NT2/D1 (cell line): ENCODE measurements at regions not wholly inside any gene's neighbourhood (a gene's known extent, or its start where the extent isn't known, plus 50 kb on each side); places are given as distances from the start of the nearest gene placed in this dataset.
A peak's percentile ranks its signal among the peaks of the same experiment; 100 is the strongest.

Source experiments
- DNase-seq: peaks from one replicate; pipeline ENCODE4 v3.0.0-alpha.2; 2011; ENCODE audit warnings: low read depth, low spot score
- H3K27me3 ChIP-seq: 2 replicates; pipeline ENCODE4 v1.6.0; 2011; ENCODE audit warnings: mild to moderate bottlenecking; ENCODE audit not compliant: insufficient read length, insufficient read depth
- H3K36me3 ChIP-seq: 2 replicates; pipeline ENCODE4 v1.6.1; 2011; ENCODE audit warnings: mild to moderate bottlenecking, low read length, mixed read lengths; ENCODE audit not compliant: insufficient read depth, insufficient read length
- H3K4me1 ChIP-seq: 2 replicates; pipeline ENCODE4 v1.5.1; 2011; ENCODE audit not compliant: insufficient read depth, insufficient read length
- H3K4me3 ChIP-seq: 2 replicates; pipeline ENCODE4 v1.5.1; 2011; ENCODE audit warnings: low read depth; ENCODE audit not compliant: insufficient read length
- H3K9ac ChIP-seq: 2 replicates; pipeline ENCODE4 v1.6.0; 2011; ENCODE audit warnings: low read depth; ENCODE audit not compliant: insufficient read length
- H3K9me3 ChIP-seq: 2 replicates; pipeline ENCODE4 v1.5.1; 2011; ENCODE audit warnings: mild to moderate bottlenecking, low read length; ENCODE audit not compliant: insufficient read depth
- SUZ12 ChIP-seq: IDR thresholded peaks from 2 replicates; pipeline ENCODE4 v1.6.1; 2011; ENCODE audit not compliant: insufficient read length, insufficient read depth; ENCODE audit errors: extremely low read depth
- YY1 ChIP-seq: IDR thresholded peaks from 2 replicates; pipeline ENCODE4 v1.6.1; 2011; ENCODE audit not compliant: insufficient read length, insufficient read depth
- ZNF274 ChIP-seq: IDR thresholded peaks from 2 replicates; pipeline ENCODE4 v1.6.1; 2011; ENCODE audit warnings: mild to moderate bottlenecking, low read depth, low read length

GRCh38 chr5:167570431-167570830 lies 721.0 kb upstream of the WWC1 start:
- Histone ChIP-seq H3K4me3 (no peak overlapping the region), H3K4me1 (no peaks in the 10 kb centered on the region), H3K27me3 (peaks cover 12% of the 10 kb centered on the region), H3K36me3 (no peaks in the 10 kb centered on the region), H3K9me3 (no peaks in the 10 kb centered on the region), H3K9ac (no peak overlapping the region)
- TF ChIP-seq ZNF274: no peak
- no peak for TF ChIP-seq YY1
- no peak for TF ChIP-seq SUZ12
- no peak for DNase-seq

DNA sequence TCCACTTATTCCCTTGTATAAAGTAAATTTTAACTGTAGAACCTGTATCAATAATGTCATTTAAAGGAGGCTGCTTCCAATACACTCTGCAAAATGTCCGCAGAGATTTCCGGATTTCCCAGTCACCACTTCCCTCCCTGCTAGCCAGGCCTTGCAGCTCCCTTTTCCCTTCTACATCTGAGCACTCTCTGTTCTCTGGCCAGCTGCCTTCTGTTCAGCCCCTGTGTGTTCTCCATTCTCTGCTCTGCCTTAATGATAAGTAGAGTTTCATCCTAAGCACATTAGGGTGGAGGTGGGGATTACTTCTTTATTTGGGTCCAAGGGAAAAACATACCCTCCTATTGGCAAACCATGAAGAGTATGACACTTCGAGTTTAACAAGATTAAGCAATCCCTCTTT lies 719.6 kb upstream of the WWC1 start:
- TF ChIP-seq SUZ12 (no peak), YY1 (no peak), ZNF274 (no peak)
- Histone ChIP-seq H3K4me3 (no peak overlapping the region), H3K36me3 (no peaks in the 10 kb centered on the region), H3K9me3 (no peaks in the 10 kb centered on the region), H3K9ac (no peak overlapping the region), H3K4me1 (no peaks in the 10 kb centered on the region), H3K27me3 (peaks cover 14% of the 10 kb centered on the region)
- no peak for DNase-seq

DNA sequence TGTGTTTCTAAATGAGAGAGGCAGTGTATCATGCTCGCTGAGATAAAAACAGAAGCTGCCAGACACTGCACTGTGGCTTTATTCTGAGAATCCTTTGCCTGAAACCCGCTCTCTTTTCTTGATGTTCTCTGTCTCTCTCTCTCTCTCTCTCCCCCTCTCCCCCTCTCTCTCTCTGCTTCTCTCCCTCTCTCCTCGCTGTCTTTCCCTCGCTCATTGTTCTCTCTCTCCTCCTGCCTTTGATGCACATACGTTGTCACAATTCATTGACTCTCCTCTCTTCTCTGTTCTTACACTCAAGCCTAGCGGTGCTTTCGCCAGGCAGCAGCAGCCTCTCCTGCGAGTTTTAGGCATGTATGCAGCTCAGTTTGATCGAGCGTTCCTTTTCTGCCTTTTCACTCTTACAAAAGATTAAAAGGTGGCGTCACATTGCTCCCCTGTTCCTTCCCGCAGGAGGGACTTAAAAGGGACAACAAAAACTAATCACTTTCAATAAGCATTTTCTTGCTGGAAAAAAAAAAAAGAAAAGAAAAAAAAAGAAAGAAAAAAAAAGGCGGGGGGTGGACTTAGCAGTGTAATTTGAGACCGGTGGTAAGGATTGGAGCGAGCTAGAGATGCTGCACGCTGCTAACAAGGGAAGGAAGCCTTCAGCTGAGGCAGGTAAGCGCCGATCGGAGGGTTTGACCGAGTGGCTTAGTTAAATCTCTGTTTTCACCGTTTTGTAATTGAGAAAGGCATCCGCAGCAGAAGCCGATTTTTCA lies 717.9 kb upstream of the WWC1 start:
- no peaks in the 10 kb centered on the region for H3K36me3 ChIP-seq
- TF ChIP-seq SUZ12: no peak
- no peak for TF ChIP-seq YY1
- TF ChIP-seq ZNF274: no peak
- no peaks in the 10 kb centered on the region for H3K4me1 ChIP-seq
- peak; percentile 83 for DNase-seq
- H3K9ac ChIP-seq: peak overlapping the region; percentile 70
- peaks cover 14% of the 10 kb centered on the region for H3K27me3 ChIP-seq
- H3K9me3 ChIP-seq: no peaks in the 10 kb centered on the region
- peak overlapping the region; percentile 38 for H3K4me3 ChIP-seq

DNA sequence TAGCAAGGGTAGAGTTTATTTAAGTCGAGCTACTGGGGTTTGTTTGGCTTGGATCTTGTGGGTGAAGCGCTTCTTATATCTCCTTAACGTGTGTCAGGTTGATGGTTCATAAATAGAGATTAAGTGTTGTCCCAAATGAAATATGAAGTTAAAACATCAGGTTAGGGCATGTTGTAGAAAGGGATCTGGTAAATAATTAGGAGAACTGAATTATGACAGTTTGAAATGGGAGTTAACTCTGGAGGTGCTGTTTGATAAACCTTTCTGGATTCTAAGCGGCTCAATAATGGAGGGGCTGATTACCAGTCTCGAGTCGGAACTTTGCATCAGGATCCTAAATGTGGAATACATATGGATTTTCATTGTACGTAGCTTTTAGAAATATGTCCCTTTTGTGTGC lies 717.0 kb upstream of the WWC1 start:
- Histone ChIP-seq H3K27me3 (peaks cover 14% of the 10 kb centered on the region), H3K9ac (peak overlapping the region; percentile 15), H3K4me3 (peak overlapping the region; percentile 38), H3K9me3 (no peaks in the 10 kb centered on the region), H3K4me1 (no peaks in the 10 kb centered on the region), H3K36me3 (no peaks in the 10 kb centered on the region)
- TF ChIP-seq SUZ12: no peak
- no peak for DNase-seq

DNA sequence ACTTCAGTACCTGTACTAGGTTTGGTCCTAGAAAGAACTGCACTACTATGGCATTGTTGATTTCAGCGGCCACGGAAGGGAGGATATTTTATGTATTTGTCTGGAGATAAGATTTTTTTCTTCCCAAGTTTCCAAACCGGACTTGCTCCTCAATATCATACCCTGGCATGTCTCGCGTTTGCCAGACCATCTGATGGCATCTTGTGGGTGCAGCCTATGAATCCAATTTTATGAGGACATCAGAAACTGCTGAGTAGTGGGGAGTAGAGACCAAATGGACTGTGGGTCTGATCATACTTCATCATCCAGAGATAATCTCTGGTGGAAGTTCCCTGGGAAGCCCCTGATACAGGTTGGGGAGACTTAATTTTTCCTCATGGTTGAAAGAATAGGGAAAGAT lies 716.1 kb upstream of the WWC1 start:
- TF ChIP-seq YY1: no peak
- no peak overlapping the region for H3K4me3 ChIP-seq
- no peaks in the 10 kb centered on the region for H3K36me3 ChIP-seq
- H3K4me1 ChIP-seq: no peaks in the 10 kb centered on the region
- H3K9ac ChIP-seq: no peak overlapping the region
- no peak for DNase-seq
- no peaks in the 10 kb centered on the region for H3K9me3 ChIP-seq
- peaks cover 14% of the 10 kb centered on the region for H3K27me3 ChIP-seq

DNA sequence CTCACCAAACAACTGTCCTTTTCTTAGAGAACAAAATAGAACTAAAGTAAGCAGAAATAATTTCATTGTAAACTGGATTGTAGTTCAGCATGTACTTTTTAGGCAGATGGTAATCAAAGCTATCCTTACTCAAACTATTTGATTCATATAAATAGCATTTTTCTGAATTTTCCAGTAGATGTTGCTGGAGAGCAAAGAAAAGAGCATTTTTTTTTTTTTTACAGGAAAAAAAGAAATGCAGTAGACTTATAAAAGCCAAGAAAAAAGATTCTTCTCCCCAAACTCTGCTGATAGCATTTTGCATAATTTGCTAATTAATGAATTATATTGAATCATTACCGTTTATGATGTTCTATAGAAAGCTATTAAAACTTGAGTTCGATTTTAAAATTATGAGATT lies 715.3 kb upstream of the WWC1 start:
- H3K9ac ChIP-seq: no peak overlapping the region
- peaks cover 14% of the 10 kb centered on the region for H3K27me3 ChIP-seq
- no peak overlapping the region for H3K4me3 ChIP-seq
- H3K9me3 ChIP-seq: no peaks in the 10 kb centered on the region
- no peak for DNase-seq
- no peaks in the 10 kb centered on the region for H3K36me3 ChIP-seq
- H3K4me1 ChIP-seq: no peaks in the 10 kb centered on the region
- TF ChIP-seq ZNF274 (no peak), SUZ12 (no peak), YY1 (no peak)

DNA sequence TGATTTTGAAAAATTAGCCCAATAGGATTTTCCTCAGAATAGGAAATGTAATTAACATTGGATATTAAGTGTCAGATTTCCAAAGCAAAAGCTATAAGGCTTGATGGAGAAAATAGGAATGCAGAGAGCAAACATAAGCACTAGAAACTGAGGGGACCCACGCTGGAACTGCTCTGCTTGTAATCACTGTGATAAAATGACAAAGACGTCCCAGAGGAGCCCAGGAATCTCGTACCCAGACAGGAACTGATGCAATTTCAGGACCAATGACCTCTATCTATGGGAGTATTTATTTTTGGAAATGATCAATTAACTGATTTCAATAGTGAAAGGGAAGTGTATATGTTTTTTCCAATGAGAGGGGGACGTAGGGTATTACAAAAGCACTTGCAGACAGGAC lies 714.5 kb upstream of the WWC1 start:
- H3K36me3 ChIP-seq: no peaks in the 10 kb centered on the region
- no peak overlapping the region for H3K4me3 ChIP-seq
- H3K9me3 ChIP-seq: no peaks in the 10 kb centered on the region
- H3K27me3 ChIP-seq: peaks cover 14% of the 10 kb centered on the region
- no peaks in the 10 kb centered on the region for H3K4me1 ChIP-seq
- TF ChIP-seq ZNF274: no peak
- no peak for TF ChIP-seq YY1
- TF ChIP-seq SUZ12: no peak
- DNase-seq: no peak
- no peak overlapping the region for H3K9ac ChIP-seq

GRCh38 chr5:167577616-167578015 lies 713.8 kb upstream of the WWC1 start:
- Histone ChIP-seq H3K4me3 (no peak overlapping the region), H3K9ac (no peak overlapping the region), H3K4me1 (no peaks in the 10 kb centered on the region)

More at GRCh38 chr5:167577616-167578015, 713.8 kb upstream of the WWC1 start:
- TF ChIP-seq ZNF274 (no peak), SUZ12 (no peak), YY1 (no peak)
- Histone ChIP-seq H3K9me3 (no peaks in the 10 kb centered on the region), H3K36me3 (no peaks in the 10 kb centered on the region), H3K27me3 (peaks cover 14% of the 10 kb centered on the region)
- no peak for DNase-seq
